ENCODE measurements at regions not wholly inside any gene's neighbourhood (a gene's known extent, or its start where the extent isn't known, plus 50 kb on each side); places are given as distances from the start of the nearest gene placed in this dataset.

DNA sequence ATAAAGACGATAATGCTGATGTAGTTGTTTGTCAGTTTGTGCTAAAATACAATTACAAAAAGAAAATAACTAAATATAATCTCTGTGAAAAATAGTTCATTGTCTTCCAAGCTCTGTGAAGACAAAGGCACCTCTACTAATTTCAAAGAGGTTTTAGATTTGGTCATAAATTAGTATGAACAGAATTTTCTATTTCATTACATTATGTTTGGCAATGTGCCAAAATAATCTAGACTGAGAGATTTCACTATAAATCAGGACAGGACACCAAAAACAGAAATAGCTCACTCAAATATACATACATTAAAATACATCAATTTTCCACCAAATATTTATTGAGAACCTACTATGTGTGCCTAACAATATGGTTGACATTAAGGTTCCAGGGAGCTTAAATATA lies 264.9 kb upstream of the CCDC54 start:
- Histone ChIP-seq H3K9me3 (ENCODE audit: insufficient read depth, low read depth, low read length) (no peaks in the 10 kb centered on the region), H3K27me3 (ENCODE audit: insufficient read depth, low read length) (no peaks in the 10 kb centered on the region), H3K4me3 (ENCODE audit: low read length) (no peak overlapping the region), H3K36me3 (ENCODE audit: insufficient read depth, low read length) (no peaks in the 10 kb centered on the region), H3K27ac (ENCODE audit: low read depth, low read length) (no peak overlapping the region), H3K4me1 (ENCODE audit: insufficient read depth, low read length) (no peaks in the 10 kb centered on the region), H3K9ac (ENCODE audit: low read depth, low read length) (no peak overlapping the region)
- no CpG with 5 or more reads among the region's 1 CpG for WGBS

- Histone ChIP-seq H3K4me3 (ENCODE audit: low read length) (no peak overlapping the region), H3K36me3 (ENCODE audit: insufficient read depth, low read length) (no peaks in the 10 kb centered on the region), H3K9ac (ENCODE audit: low read depth, low read length) (no peak overlapping the region), H3K27me3 (ENCODE audit: insufficient read depth, low read length) (no peaks in the 10 kb centered on the region), H3K9me3 (ENCODE audit: insufficient read depth, low read depth, low read length) (no peaks in the 10 kb centered on the region), H3K4me1 (ENCODE audit: insufficient read depth, low read length) (peaks cover 5% of the 10 kb centered on the region; the same call in 1 of the 2 replicates), H3K27ac (ENCODE audit: low read depth, low read length) (no peak overlapping the region)
- 95% methylated on average over 17 of the region's 17 CpGs for WGBS
These were observed 261.0 kb upstream of the CCDC54 start for GRCh38 chr3:107116251-107116650.

DNA sequence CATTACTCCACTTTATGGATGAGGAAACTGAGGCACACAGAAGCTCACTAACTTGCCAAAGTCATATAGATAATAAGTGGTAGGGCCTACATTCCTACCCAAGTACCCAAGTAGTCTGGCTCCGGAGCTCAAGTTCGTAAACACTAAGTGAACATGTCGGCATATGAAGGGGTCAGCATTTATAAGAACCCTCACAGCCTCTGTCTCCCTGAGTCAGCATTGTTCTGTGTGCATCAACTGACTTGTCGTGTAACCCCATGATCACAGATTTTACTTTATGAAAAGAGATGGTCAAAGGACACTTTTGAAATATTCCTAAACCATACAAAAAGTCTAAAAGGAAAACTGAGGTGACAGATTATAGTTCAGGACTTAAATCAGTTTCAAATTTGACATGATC lies 260.1 kb upstream of the CCDC54 start:
- H3K9me3 ChIP-seq (ENCODE audit: insufficient read depth, low read depth, low read length) = no peaks in the 10 kb centered on the region
- H3K36me3 ChIP-seq (ENCODE audit: insufficient read depth, low read length) = no peaks in the 10 kb centered on the region
- H3K4me3 ChIP-seq (ENCODE audit: low read length) = no peak overlapping the region
- no peak overlapping the region for H3K27ac ChIP-seq (ENCODE audit: low read depth, low read length)
- H3K9ac ChIP-seq (ENCODE audit: low read depth, low read length) = no peak overlapping the region
- WGBS = 99% methylated on average over 4 of the region's 4 CpGs
- peaks cover 5% of the 10 kb centered on the region; the same call in 1 of the 2 replicates for H3K4me1 ChIP-seq (ENCODE audit: insufficient read depth, low read length)
- H3K27me3 ChIP-seq (ENCODE audit: insufficient read depth, low read length) = no peaks in the 10 kb centered on the region

GRCh38 chr3:107117922-107118536 lies 259.2 kb upstream of the CCDC54 start:
- Histone ChIP-seq H3K9me3 (ENCODE audit: insufficient read depth, low read depth, low read length) (no peaks in the 10 kb centered on the region), H3K36me3 (ENCODE audit: insufficient read depth, low read length) (no peaks in the 10 kb centered on the region), H3K4me3 (ENCODE audit: low read length) (no peak overlapping the region), H3K4me1 (ENCODE audit: insufficient read depth, low read length) (peaks cover 5% of the 10 kb centered on the region; the same call in 1 of the 2 replicates), H3K27me3 (ENCODE audit: insufficient read depth, low read length) (no peaks in the 10 kb centered on the region), H3K9ac (ENCODE audit: low read depth, low read length) (no peak overlapping the region), H3K27ac (ENCODE audit: low read depth, low read length) (0 out of 2 replicates have a peak overlapping the region, but pooled peaks have one; percentile 17)
- 36% methylated on average over 10 of the region's 10 CpGs for WGBS

DNA sequence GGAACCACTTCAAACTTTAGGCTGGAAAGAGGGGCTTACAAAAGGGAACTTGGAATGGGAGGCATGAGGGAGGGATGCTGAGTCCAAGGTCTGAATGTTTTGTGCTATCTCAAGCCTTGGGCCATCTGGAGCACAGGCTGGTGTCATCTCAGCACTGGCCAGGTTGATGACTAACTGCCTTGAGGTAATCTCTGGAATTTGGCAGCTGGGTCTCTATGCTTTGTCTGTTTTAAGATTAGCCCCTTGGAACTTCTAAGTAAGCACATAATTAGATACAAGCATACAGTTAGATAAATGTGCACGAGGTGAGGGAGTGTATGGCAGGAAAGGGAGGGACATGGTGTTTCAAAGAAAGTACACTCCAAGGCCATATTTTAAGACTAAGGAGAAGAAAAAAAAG lies 252.4 kb upstream of the CCDC54 start:
- Histone ChIP-seq H3K27me3 (ENCODE audit: insufficient read depth, low read length) (no peaks in the 10 kb centered on the region), H3K4me1 (ENCODE audit: insufficient read depth, low read length) (no peaks in the 10 kb centered on the region), H3K4me3 (ENCODE audit: low read length) (no peak overlapping the region), H3K27ac (ENCODE audit: low read depth, low read length) (no peak overlapping the region), H3K9me3 (ENCODE audit: insufficient read depth, low read depth, low read length) (0 out of 2 replicates have a peak, but pooled peaks cover 3% of the 10 kb centered on the region), H3K9ac (ENCODE audit: low read depth, low read length) (no peak overlapping the region), H3K36me3 (ENCODE audit: insufficient read depth, low read length) (no peaks in the 10 kb centered on the region)
- WGBS = 72% methylated on average over 1 of the region's 1 CpG

DNA sequence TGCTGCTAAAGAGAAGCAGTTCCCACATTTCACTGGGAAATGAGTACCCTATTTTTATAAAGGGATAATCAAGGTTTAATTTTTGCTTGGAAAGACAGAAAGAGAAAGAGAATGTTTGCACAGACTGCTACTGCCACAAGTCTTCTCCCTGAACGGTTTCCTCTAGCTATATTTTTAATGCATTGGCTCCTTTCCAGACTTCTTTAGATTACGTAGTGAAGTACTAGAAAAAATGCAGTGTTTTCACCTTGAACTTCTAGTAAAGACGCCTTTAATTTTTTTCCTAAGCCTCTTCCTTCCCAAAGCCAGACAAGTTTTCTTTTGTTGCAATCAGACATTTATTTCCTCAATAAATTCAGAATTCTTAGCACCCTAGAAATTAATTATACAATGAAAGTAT lies 248.3 kb upstream of the CCDC54 start:
- Histone ChIP-seq H3K9ac (ENCODE audit: low read depth, low read length) (no peak overlapping the region), H3K9me3 (ENCODE audit: insufficient read depth, low read depth, low read length) (0 out of 2 replicates have a peak, but pooled peaks cover 3% of the 10 kb centered on the region), H3K4me3 (ENCODE audit: low read length) (no peak overlapping the region), H3K4me1 (ENCODE audit: insufficient read depth, low read length) (no peaks in the 10 kb centered on the region), H3K27ac (ENCODE audit: low read depth, low read length) (no peak overlapping the region), H3K27me3 (ENCODE audit: insufficient read depth, low read length) (no peaks in the 10 kb centered on the region), H3K36me3 (ENCODE audit: insufficient read depth, low read length) (no peaks in the 10 kb centered on the region)
- 83% methylated on average over 3 of the region's 3 CpGs for WGBS

- no peak overlapping the region for H3K27ac ChIP-seq (ENCODE audit: low read depth, low read length)
- H3K9me3 ChIP-seq (ENCODE audit: insufficient read depth, low read depth, low read length) = 0 out of 2 replicates have a peak, but pooled peaks cover 3% of the 10 kb centered on the region
- no peaks in the 10 kb centered on the region for H3K4me1 ChIP-seq (ENCODE audit: insufficient read depth, low read length)
- H3K9ac ChIP-seq (ENCODE audit: low read depth, low read length) = no peak overlapping the region
- H3K36me3 ChIP-seq (ENCODE audit: insufficient read depth, low read length) = no peaks in the 10 kb centered on the region
- no peak overlapping the region for H3K4me3 ChIP-seq (ENCODE audit: low read length)
- H3K27me3 ChIP-seq (ENCODE audit: insufficient read depth, low read length) = no peaks in the 10 kb centered on the region
- 95% methylated on average over 6 of the region's 6 CpGs for WGBS
These were observed 247.0 kb upstream of the CCDC54 start for GRCh38 chr3:107130089-107130700.

DNA sequence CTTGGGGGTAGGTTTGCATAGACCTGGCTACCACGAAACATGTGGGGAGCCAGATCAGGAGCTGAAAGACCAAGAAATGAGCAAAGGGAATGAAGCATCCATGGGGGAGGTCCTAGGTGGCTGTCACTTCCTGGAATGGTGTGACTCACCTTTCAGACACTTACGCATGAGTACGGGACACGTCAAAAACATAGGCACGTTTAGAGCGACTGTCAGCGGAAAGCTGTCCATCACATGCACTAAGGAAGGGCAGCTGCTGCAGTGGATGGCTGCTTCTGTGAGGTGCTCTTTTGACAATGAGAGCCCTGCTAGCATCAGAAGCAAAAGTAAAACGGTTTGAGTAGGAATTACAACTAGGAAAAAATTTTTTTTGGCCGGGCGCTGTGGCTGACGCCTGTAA lies 244.6 kb upstream of the CCDC54 start:
- 0 out of 2 replicates have a peak, but pooled peaks cover 3% of the 10 kb centered on the region for H3K9me3 ChIP-seq (ENCODE audit: insufficient read depth, low read depth, low read length)
- no peak overlapping the region for H3K9ac ChIP-seq (ENCODE audit: low read depth, low read length)
- no peaks in the 10 kb centered on the region for H3K4me1 ChIP-seq (ENCODE audit: insufficient read depth, low read length)
- H3K27ac ChIP-seq (ENCODE audit: low read depth, low read length) = no peak overlapping the region
- H3K27me3 ChIP-seq (ENCODE audit: insufficient read depth, low read length) = no peaks in the 10 kb centered on the region
- WGBS = 94% methylated on average over 11 of the region's 11 CpGs
- H3K36me3 ChIP-seq (ENCODE audit: insufficient read depth, low read length) = no peaks in the 10 kb centered on the region
- no peak overlapping the region for H3K4me3 ChIP-seq (ENCODE audit: low read length)

DNA sequence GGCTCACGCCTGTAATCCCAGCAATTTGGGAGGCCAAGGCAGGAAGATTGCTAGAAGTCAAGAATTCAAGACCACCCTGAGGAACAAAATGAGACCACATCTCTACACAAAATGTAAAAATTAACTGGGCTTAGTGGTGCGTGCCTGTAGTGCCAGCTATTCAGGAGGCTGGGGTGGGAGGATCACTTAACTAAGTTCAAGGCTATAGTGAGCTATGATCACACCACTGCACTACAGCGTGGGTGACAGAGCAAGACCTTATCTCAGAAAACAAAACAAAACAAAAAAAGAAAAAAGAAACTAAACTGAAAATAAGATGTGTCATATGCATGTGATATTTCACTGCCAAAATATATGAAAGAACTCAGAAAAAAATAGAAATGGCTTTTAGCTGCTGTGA lies 243.3 kb upstream of the CCDC54 start:
- WGBS = 77% methylated on average over 2 of the region's 3 CpGs
- Histone ChIP-seq H3K9me3 (ENCODE audit: insufficient read depth, low read depth, low read length) (no peaks in the 10 kb centered on the region), H3K27ac (ENCODE audit: low read depth, low read length) (no peak overlapping the region)

GRCh38 chr3:107142171-107142570 lies 235.1 kb upstream of the CCDC54 start:
- Histone ChIP-seq H3K36me3 (ENCODE audit: insufficient read depth, low read length) (no peaks in the 10 kb centered on the region), H3K4me3 (ENCODE audit: low read length) (no peak overlapping the region)
- no CpG with 5 or more reads among the region's 1 CpG for WGBS

More for the DNA sequence above, 243.3 kb upstream of the CCDC54 start:
- H3K27me3 ChIP-seq (ENCODE audit: insufficient read depth, low read length) = no peaks in the 10 kb centered on the region
- no peak overlapping the region for H3K9ac ChIP-seq (ENCODE audit: low read depth, low read length)
- no peaks in the 10 kb centered on the region for H3K4me1 ChIP-seq (ENCODE audit: insufficient read depth, low read length)
- no peak overlapping the region for H3K4me3 ChIP-seq (ENCODE audit: low read length)
- H3K36me3 ChIP-seq (ENCODE audit: insufficient read depth, low read length) = no peaks in the 10 kb centered on the region

GRCh38 chr3:107142786-107143575 lies 234.3 kb upstream of the CCDC54 start:
- no peak overlapping the region for H3K4me3 ChIP-seq (ENCODE audit: low read length)
- H3K4me1 ChIP-seq (ENCODE audit: insufficient read depth, low read length) = peaks cover 16% of the 10 kb centered on the region
- 44% methylated on average over 3 of the region's 4 CpGs for WGBS
- H3K27me3 ChIP-seq (ENCODE audit: insufficient read depth, low read length) = no peaks in the 10 kb centered on the region
- peak overlapping the region; percentile 50 for H3K27ac ChIP-seq (ENCODE audit: low read depth, low read length)
- peaks cover 6% of the 10 kb centered on the region; the same call in 1 of the 2 replicates for H3K9me3 ChIP-seq (ENCODE audit: insufficient read depth, low read depth, low read length)
- peak overlapping the region; percentile 42; the same call in 1 of the 2 replicates for H3K9ac ChIP-seq (ENCODE audit: low read depth, low read length)
- no peaks in the 10 kb centered on the region for H3K36me3 ChIP-seq (ENCODE audit: insufficient read depth, low read length)

More at GRCh38 chr3:107142171-107142570, 235.1 kb upstream of the CCDC54 start:
- no peaks in the 10 kb centered on the region for H3K27me3 ChIP-seq (ENCODE audit: insufficient read depth, low read length)
- H3K4me1 ChIP-seq (ENCODE audit: insufficient read depth, low read length) = peaks cover 16% of the 10 kb centered on the region
- H3K27ac ChIP-seq (ENCODE audit: low read depth, low read length) = peak overlapping the region; percentile 47; the same call in 1 of the 2 replicates
- H3K9ac ChIP-seq (ENCODE audit: low read depth, low read length) = no peak overlapping the region
- peaks cover 6% of the 10 kb centered on the region; the same call in 1 of the 2 replicates for H3K9me3 ChIP-seq (ENCODE audit: insufficient read depth, low read depth, low read length)

Data from HUES64 (cell line).